NCI-H1694 treated with DMSO at 0.1 percent for 48 hours (cell line): ENCODE measurements at regions not wholly inside any gene's neighbourhood (a gene's known extent, or its start where the extent isn't known, plus 50 kb on each side); places are given as distances from the start of the nearest gene placed in this dataset.
"Not testable (repeated sequence)": the region's sequence is repeated elsewhere in the genome, so short reads cannot be mapped to it uniquely, and the experiment has no call there.

Experiments
- DNase-seq: peaks from one replicate; lab custom pipeline; 2025; lab: John Stamatoyannopoulos, UW

- no peak for DNase-seq
Measured at GRCh38 chr4:132382243-132382642, 766.9 kb upstream of the PCDH10 start.

GRCh38 chr4:132383571-132384199, 765.4 kb upstream of the PCDH10 start:
- DNase-seq, result no peak

GRCh38 chr4:132384709-132385108, 764.4 kb upstream of the PCDH10 start:
- no peak for DNase-seq

- no peak for DNase-seq
Measured at GRCh38 chr4:132386130-132386529, 763.0 kb upstream of the PCDH10 start.

- no peak for DNase-seq
Measured at GRCh38 chr4:132387060-132387459, 762.0 kb upstream of the PCDH10 start.

GRCh38 chr4:132395561-132395960, 753.5 kb upstream of the PCDH10 start:
- DNase-seq, result no peak

GRCh38 chr4:132396636-132397035, 752.5 kb upstream of the PCDH10 start:
- no peak for DNase-seq

- DNase-seq, result no peak
Measured at GRCh38 chr4:132417220-132417619, 731.9 kb upstream of the PCDH10 start.

- no peak for DNase-seq
Measured at GRCh38 chr4:132427125-132427524, 722.0 kb upstream of the PCDH10 start.

GRCh38 chr4:132437117-132437516, 712.0 kb upstream of the PCDH10 start:
- DNase-seq, result no peak

GRCh38 chr4:132445386-132445785, 703.7 kb upstream of the PCDH10 start:
- DNase-seq, result no peak

GRCh38 chr4:132457987-132458386, 691.1 kb upstream of the PCDH10 start:
- DNase-seq, result not testable (repeated sequence)

GRCh38 chr4:132479543-132479942, 669.6 kb upstream of the PCDH10 start:
- no peak for DNase-seq

GRCh38 chr4:132488555-132488954, 660.5 kb upstream of the PCDH10 start:
- no peak for DNase-seq

GRCh38 chr4:132493476-132493875, 655.6 kb upstream of the PCDH10 start:
- no peak for DNase-seq

- not testable (repeated sequence) for DNase-seq
Measured at GRCh38 chr4:132495267-132495812, 653.8 kb upstream of the PCDH10 start.

- no peak for DNase-seq
Measured at GRCh38 chr4:132498215-132498614, 650.9 kb upstream of the PCDH10 start.

GRCh38 chr4:132502096-132502552, 647.0 kb upstream of the PCDH10 start:
- no peak for DNase-seq

GRCh38 chr4:132504438-132504837, 644.7 kb upstream of the PCDH10 start:
- no peak for DNase-seq

GRCh38 chr4:132506568-132506967, 642.5 kb upstream of the PCDH10 start:
- DNase-seq, result no peak

GRCh38 chr4:132513491-132513890, 635.6 kb upstream of the PCDH10 start:
- no peak for DNase-seq

- no peak for DNase-seq
Measured at GRCh38 chr4:132526652-132527051, 622.4 kb upstream of the PCDH10 start.

- no peak for DNase-seq
Measured at GRCh38 chr4:132527817-132528216, 621.3 kb upstream of the PCDH10 start.

- DNase-seq, result no peak
Measured at GRCh38 chr4:132530861-132531260, 618.2 kb upstream of the PCDH10 start.
